ENCODE measurements at regions not wholly inside any gene's neighbourhood (a gene's known extent, or its start where the extent isn't known, plus 50 kb on each side); places are given as distances from the start of the nearest gene placed in this dataset.

DNA sequence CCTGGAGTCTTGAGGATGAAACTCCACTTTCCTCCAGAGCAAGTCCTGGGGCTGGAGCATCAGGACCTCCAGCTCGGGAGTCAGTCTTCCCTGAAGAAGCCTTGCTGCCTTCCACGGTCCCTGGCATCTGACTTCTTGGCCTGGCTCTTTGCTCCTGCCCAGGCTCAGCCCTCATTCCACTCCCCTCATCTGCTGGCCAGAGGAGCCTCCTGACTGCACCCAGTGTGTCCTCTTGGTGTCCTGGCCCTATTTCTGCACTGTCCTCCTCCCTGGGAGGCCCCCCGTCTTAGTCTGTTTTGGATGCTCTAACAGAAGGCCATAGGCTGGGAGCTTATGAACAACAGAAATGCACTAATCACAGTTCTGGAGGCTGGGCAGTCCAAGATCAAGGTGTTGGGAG, 231.5 kb downstream of the LOXHD1 start:
- H3K4me3 ChIP-seq = no peak overlapping the region
- no peak for FAIRE-seq
- H3K4me2 ChIP-seq = no peak overlapping the region
- ChIA-PET POLR2A (no interaction called here), CTCF (interaction anchor here (1.3 kb wide), 1 partner anchor 198 kb away, joined by 4 read pairs; no protein-coding TSS in a partner anchor)
- no peaks in the 10 kb centered on the region for H3K4me1 ChIP-seq
- no peaks in the 10 kb centered on the region for H3K9me3 ChIP-seq
- ATAC-seq = no peak
- 48% methylated on average over 2 of the region's 3 CpGs for WGBS (ENCODE audit: missing lambda C conversion rate)
- TF ChIP-seq NPAS2 (CRISPR knock-in tag; IDR thresholded peaks at IDR 0.05; ENCODE audit: borderline replicate concordance) = no peak
- no peak for TF ChIP-seq CHD4 (IDR thresholded peaks at IDR 0.05; ENCODE audit: borderline replicate concordance)
- TF ChIP-seq CHD2 (IDR thresholded peaks at IDR 0.05; ENCODE audit: low read length, partially characterized antibody) = no peak
- TF ChIP-seq, protein P1, sequence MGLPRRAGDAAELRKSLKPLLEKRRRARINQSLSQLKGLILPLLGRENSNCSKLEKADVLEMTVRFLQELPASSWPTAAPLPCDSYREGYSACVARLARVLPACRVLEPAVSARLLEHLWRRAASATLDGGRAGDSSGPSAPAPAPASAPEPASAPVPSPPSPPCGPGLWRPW (IDR thresholded peaks at IDR 0.05) = no peak
- no peak for TF ChIP-seq ZC3H11A (IDR thresholded peaks at IDR 0.05)
- TF ChIP-seq, protein P2, sequence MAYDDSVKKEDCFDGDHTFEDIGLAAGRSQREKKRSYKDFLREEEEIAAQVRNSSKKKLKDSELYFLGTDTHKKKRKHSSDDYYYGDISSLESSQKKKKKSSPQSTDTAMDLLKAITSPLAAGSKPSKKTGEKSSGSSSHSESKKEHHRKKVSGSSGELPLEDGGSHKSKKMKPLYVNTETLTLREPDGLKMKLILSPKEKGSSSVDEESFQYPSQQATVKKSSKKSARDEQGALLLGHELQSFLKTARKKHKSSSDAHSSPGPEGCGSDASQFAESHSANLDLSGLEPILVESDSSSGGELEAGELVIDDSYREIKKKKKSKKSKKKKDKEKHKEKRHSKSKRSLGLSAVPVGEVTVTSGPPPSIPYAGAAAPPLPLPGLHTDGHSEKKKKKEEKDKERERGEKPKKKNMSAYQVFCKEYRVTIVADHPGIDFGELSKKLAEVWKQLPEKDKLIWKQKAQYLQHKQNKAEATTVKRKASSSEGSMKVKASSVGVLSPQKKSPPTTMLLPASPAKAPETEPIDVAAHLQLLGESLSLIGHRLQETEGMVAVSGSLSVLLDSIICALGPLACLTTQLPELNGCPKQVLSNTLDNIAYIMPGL (CRISPR knock-in tag; IDR thresholded peaks at IDR 0.05; ENCODE audit: borderline replicate concordance) = no peak
- no peak for TF ChIP-seq ESRRA (IDR thresholded peaks at IDR 0.05; ENCODE audit: borderline replicate concordance, low read length)
- TF ChIP-seq BHLHE40 (IDR thresholded peaks at IDR 0.05; ENCODE audit: low read depth, low read length) = no peak
- TF ChIP-seq JUN (IDR thresholded peaks at IDR 0.05) = no peak
- no peak overlapping the region for H3K27ac ChIP-seq
- DNase-seq (ENCODE audit: low read depth in 1 of 2, low spot score in 1 of 2) = no peak

DNA sequence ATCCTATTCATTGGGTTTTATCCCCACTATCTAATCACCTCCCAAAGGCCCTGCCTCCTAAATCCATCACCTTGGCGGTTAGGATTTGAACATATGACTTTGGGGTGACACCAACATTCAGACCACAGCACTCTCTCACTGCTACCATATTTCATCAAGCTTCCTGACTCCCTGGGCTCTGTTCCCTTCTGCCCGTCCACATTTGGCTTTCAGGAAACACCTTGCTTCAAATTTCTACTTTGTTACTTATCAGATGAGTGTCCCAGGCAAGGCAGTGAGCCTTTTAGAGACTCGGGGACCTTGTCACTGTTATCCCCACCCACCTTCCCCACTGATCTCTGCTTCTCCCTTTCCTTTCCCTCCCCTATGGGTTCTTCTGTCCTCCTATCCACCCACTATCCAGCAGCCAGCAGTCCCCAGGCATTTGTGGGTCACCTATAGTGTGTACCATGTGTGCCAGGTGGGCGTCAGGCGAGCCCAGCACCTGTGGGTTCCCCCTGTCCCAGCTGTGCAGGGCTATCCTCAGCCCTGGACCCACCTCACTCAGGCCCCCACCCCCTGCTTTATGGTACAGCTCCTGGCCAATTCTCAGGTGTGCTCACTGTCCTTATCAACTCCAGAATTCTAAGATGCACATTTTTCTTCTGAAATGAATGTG, 230.9 kb downstream of the LOXHD1 start:
- FAIRE-seq = no peak

DNA sequence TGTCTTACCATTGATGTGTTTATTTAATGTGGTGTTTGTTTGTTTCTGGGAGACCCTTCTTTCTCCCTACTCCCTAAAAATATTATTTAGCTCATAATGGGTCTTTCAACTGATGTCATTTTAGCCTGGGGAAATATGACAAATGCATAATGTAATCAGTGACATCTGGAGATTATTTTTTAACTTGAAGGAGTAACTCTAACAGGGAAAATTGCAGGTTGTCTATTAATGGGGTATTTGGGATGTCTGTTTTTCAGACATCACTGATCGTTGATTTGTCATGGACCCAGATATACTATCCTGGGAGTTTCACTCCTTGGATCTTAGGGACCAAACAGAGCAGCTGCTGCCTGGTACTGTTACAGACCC, 230.4 kb downstream of the LOXHD1 start:
- FAIRE-seq (no peak), ATAC-seq (no peak), DNase-seq (ENCODE audit: low read depth in 1 of 2, low spot score in 1 of 2) (no peak)
- Histone ChIP-seq H3K9me3 (no peaks in the 10 kb centered on the region), H3K4me2 (no peak overlapping the region), H3K4me3 (no peak overlapping the region), H3K4me1 (no peaks in the 10 kb centered on the region), H3K27ac (no peak overlapping the region)
- TF ChIP-seq PHF8 (IDR thresholded peaks at IDR 0.05; ENCODE audit: borderline replicate concordance, low read depth) (no peak), ESRRA (IDR thresholded peaks at IDR 0.05; ENCODE audit: borderline replicate concordance, low read length) (no peak)
- ChIA-PET CTCF (interaction anchor here (1.3 kb wide), 1 partner anchor 197 kb away, joined by 4 read pairs; no protein-coding TSS in a partner anchor), POLR2A (no interaction called here)
- 33% methylated on average over 1 of the region's 1 CpG for WGBS (ENCODE audit: missing lambda C conversion rate)

More for the DNA sequence above, 230.9 kb downstream of the LOXHD1 start:
- H3K9me3 ChIP-seq = no peaks in the 10 kb centered on the region
- no peak overlapping the region for H3K4me3 ChIP-seq
- ChIA-PET POLR2A (no interaction called here), CTCF (interaction anchor here (1.3 kb wide), 1 partner anchor 197 kb away, joined by 4 read pairs; no protein-coding TSS in a partner anchor)
- H3K27ac ChIP-seq = no peak overlapping the region
- 31% methylated on average over 5 of the region's 5 CpGs for WGBS (ENCODE audit: missing lambda C conversion rate)
- no peak overlapping the region for H3K4me2 ChIP-seq
- TF ChIP-seq POLR2AphosphoS2 (conservative IDR thresholded peaks at IDR 0.05; ENCODE audit: low read length) (no peak), FOSB (CRISPR knock-in tag; IDR thresholded peaks at IDR 0.05) (no peak), MAFK (IDR thresholded peaks at IDR 0.05; ENCODE audit: partially characterized antibody) (no peak), CBX2 (IDR thresholded peaks at IDR 0.05; ENCODE audit: borderline replicate concordance, low read depth) (no peak), MYC (IDR thresholded peaks at IDR 0.05; ENCODE audit: borderline replicate concordance, low read length) (no peak)
- H3K4me1 ChIP-seq = no peaks in the 10 kb centered on the region
- DNase-seq (ENCODE audit: low read depth in 1 of 2, low spot score in 1 of 2) (no peak), ATAC-seq (no peak)

All from A549 (cell line).